Uterus (tissue), 3 donors: ENCODE measurements at regions not wholly inside any gene's neighbourhood (a gene's known extent, or its start where the extent isn't known, plus 50 kb on each side); places are given as distances from the start of the nearest gene placed in this dataset.

ENCODE experiments used
- DNase-seq, 2 donors: peaks; one replicate each; pipeline ENCODE4 v3.0.0-alpha.2; 2019 to 2020
- H3K27ac ChIP-seq, 2 donors: fragments of 200-600 bp; sonication (generic); 1 replicate in 1 of 2; 2 replicates in 1 of 2; pipeline ENCODE4 v1.5.1; 2016 to 2018
- H3K27me3 ChIP-seq, 2 donors: fragments of 200-600 bp; sonication (generic); one replicate each; pipeline ENCODE4 v1.5.1; 2018 to 2019; ENCODE audit warnings: control low read depth in 1 of 2
- H3K36me3 ChIP-seq, 2 donors: fragments of 200-600 bp; sonication (generic); one replicate each; pipeline ENCODE4 v1.5.1; 2019; ENCODE audit warnings: control low read depth in 1 of 2
- H3K4me1 ChIP-seq, 2 donors: fragments of 200-600 bp; sonication (generic); one replicate each; pipeline ENCODE4 v1.5.1; 2018 to 2019; ENCODE audit warnings: control low read depth in 1 of 2
- H3K4me3 ChIP-seq, 2 donors: fragments of 200-600 bp; sonication (generic); 1 replicate in 1 of 2; 2 replicates in 1 of 2; pipeline ENCODE4 v1.5.1; 2018 to 2019; ENCODE audit warnings: mild to moderate bottlenecking in 1 of 2
- H3K9me3 ChIP-seq, 2 donors: fragments of 200-600 bp; sonication (generic); one replicate each; pipeline ENCODE4 v1.5.1; 2019; ENCODE audit warnings: control low read depth in 1 of 2
- CTCF ChIP-seq, 4 experiments: fragments of 200-600 bp in 2 of 4; fragments of 450-650 bp in 2 of 4; sonication (generic) in 2 of 4; IDR thresholded peaks; one replicate each; pipeline ENCODE4 v1.5.1; 2016 to 2019; ENCODE audit warnings: antibody characterized with exemption in 4 of 4, mild to moderate bottlenecking in 2 of 4, moderate library complexity in 1 of 4
- POLR2A ChIP-seq, 2 donors: fragments of 450-650 bp; IDR thresholded peaks; one replicate each; pipeline ENCODE4 v1.6.1; 2016; ENCODE audit warnings: antibody characterized with exemption in 2 of 2, mild to moderate bottlenecking in 1 of 2, moderate library complexity in 1 of 2
- intact Hi-C: fragments of 100-400 bp; cut with DNase I; formaldehyde crosslinking; loops from one replicate; pipeline ENCODE4 v1.15.1; 2023; ENCODE audit warnings: low total_unique reads
- donor health status: DM: yes; HTN: yes; CAD: no.

GRCh38 chr1:112054510-112054909 is 65.0 kb upstream of the KCND3 start:
- intact Hi-C loops, result no loop called here
- no peaks in the 10 kb centered on the region for H3K36me3 ChIP-seq

GRCh38 chr1:112056354-112056753 is 66.9 kb upstream of the KCND3 start:
- Histone ChIP-seq H3K9me3 (no peaks in the 10 kb centered on the region), H3K36me3 (no peaks in the 10 kb centered on the region), H3K27me3 (no peaks in the 10 kb centered on the region), H3K27ac (no peak overlapping the region), H3K4me1 (no peaks in the 10 kb centered on the region), H3K4me3 (no peak overlapping the region)
- no peak for DNase-seq
- TF ChIP-seq POLR2A (IDR thresholded peaks at IDR 0.05) (no peak), CTCF (IDR thresholded peaks at IDR 0.05) (no peak)
- intact Hi-C loops, result no loop called here

More at GRCh38 chr1:112054510-112054909, 65.0 kb upstream of the KCND3 start:
- DNase-seq, result no peak
- H3K4me3 ChIP-seq, result no peak overlapping the region
- H3K27me3 ChIP-seq, result no peaks in the 10 kb centered on the region
- H3K4me1 ChIP-seq, result no peaks in the 10 kb centered on the region
- H3K27ac ChIP-seq, result no peak overlapping the region
- H3K9me3 ChIP-seq, result no peaks in the 10 kb centered on the region
- TF ChIP-seq POLR2A (IDR thresholded peaks at IDR 0.05) (no peak), CTCF (IDR thresholded peaks at IDR 0.05) (no peak)

GRCh38 chr1:112057736-112058135 is 68.3 kb upstream of the KCND3 start:
- no peaks in the 10 kb centered on the region for H3K4me1 ChIP-seq
- no peak overlapping the region for H3K4me3 ChIP-seq
- no peaks in the 10 kb centered on the region for H3K36me3 ChIP-seq
- H3K9me3 ChIP-seq, result no peaks in the 10 kb centered on the region
- no peak for TF ChIP-seq CTCF (IDR thresholded peaks at IDR 0.05)
- H3K27ac ChIP-seq, result no peak overlapping the region
- no peaks in the 10 kb centered on the region for H3K27me3 ChIP-seq
- no peak for DNase-seq
- intact Hi-C loops, result no loop called here

GRCh38 chr1:112058815-112059450 is 69.5 kb upstream of the KCND3 start:
- Histone ChIP-seq H3K9me3 (no peaks in the 10 kb centered on the region), H3K27ac (no peak overlapping the region), H3K4me3 (no peak overlapping the region), H3K4me1 (no peaks in the 10 kb centered on the region), H3K27me3 (no peaks in the 10 kb centered on the region), H3K36me3 (no peaks in the 10 kb centered on the region)
- TF ChIP-seq CTCF (IDR thresholded peaks at IDR 0.05) (no peak), POLR2A (IDR thresholded peaks at IDR 0.05) (no peak)
- DNase-seq, result no peak
- intact Hi-C loops, result no loop called here

GRCh38 chr1:112059679-112060078 is 70.2 kb upstream of the KCND3 start:
- Histone ChIP-seq H3K9me3 (no peaks in the 10 kb centered on the region), H3K27ac (no peak overlapping the region), H3K4me3 (no peak overlapping the region), H3K4me1 (no peaks in the 10 kb centered on the region), H3K27me3 (no peaks in the 10 kb centered on the region), H3K36me3 (no peaks in the 10 kb centered on the region)
- intact Hi-C loops, result no loop called here
- no peak for DNase-seq
- no peak for TF ChIP-seq CTCF (IDR thresholded peaks at IDR 0.05)
- no peak for TF ChIP-seq POLR2A (IDR thresholded peaks at IDR 0.05)
